ENCODE measurements at regions not wholly inside any gene's neighbourhood (a gene's known extent, or its start where the extent isn't known, plus 50 kb on each side); places are given as distances from the start of the nearest gene placed in this dataset.
A peak's percentile ranks its signal among the peaks of the same experiment; 100 is the strongest.

DNA sequence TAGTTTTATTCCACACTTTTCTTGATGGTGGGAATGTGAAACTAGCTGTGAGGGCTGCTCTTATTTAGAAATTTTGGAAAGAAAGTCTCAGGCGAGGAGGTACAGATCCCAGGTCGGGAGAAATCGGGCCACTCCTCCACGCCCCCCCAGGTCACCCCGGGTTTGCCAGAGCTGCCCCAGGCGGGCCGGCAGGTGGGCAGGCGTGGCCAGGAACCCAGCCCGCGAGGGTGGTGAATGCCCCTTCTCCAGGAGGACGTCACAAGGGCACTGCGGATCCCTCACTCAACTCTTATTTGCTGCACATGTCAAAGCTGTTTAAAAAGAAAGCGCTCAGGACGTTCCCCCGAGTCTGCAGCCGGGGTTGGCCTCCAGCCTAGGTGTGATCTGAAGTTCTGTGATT lies 60.5 kb upstream of the SLCO4A1 start:
- H3K4me3 ChIP-seq (ENCODE audit: low read depth, low read length): no peak overlapping the region
- H3K36me3 ChIP-seq (ENCODE audit: control insufficient read depth in 2 of 2, insufficient read depth in 1 of 2, low read length in 2 of 2): no peaks in the 10 kb centered on the region
- TF ChIP-seq, protein P1, sequence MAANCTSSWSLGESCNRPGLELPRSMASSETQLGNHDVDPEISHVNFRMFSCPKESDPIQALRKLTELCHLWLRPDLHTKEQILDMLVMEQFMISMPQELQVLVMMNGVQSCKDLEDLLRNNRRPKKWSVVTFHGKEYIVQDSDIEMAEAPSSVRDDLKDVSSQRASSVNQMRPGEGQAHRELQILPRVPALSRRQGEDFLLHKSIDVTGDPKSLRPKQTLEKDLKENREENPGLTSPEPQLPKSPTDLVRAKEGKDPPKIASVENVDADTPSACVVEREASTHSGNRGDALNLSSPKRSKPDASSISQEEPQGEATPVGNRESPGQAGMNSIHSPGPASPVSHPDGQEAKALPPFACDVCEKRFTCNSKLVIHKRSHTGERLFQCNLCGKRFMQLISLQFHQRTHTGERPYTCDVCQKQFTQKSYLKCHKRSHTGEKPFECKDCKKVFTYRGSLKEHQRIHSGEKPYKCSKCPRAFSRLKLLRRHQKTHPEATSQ (tag by site-specific recombination; IDR thresholded peaks at IDR 0.05): no peak
- TF ChIP-seq PRDM1 (tag by site-specific recombination; IDR thresholded peaks at IDR 0.05): peak; percentile 9; the same call in 1 of the 2 replicates
- ChIA-PET CTCF (interaction anchor here (0.8 kb wide), 1 partner anchor 28 kb away, joined by 3 read pairs; no protein-coding TSS in a partner anchor), POLR2A (no interaction called here)
- no peak overlapping the region for H3K27ac ChIP-seq (ENCODE audit: extremely low read depth, low read depth, low read length)
- no peaks in the 10 kb centered on the region for H3K9me3 ChIP-seq (ENCODE audit: control insufficient read depth, insufficient read depth, low read depth, low read length)
- H3K4me1 ChIP-seq (ENCODE audit: control insufficient read depth, insufficient read depth, low read length): no peaks in the 10 kb centered on the region

DNA sequence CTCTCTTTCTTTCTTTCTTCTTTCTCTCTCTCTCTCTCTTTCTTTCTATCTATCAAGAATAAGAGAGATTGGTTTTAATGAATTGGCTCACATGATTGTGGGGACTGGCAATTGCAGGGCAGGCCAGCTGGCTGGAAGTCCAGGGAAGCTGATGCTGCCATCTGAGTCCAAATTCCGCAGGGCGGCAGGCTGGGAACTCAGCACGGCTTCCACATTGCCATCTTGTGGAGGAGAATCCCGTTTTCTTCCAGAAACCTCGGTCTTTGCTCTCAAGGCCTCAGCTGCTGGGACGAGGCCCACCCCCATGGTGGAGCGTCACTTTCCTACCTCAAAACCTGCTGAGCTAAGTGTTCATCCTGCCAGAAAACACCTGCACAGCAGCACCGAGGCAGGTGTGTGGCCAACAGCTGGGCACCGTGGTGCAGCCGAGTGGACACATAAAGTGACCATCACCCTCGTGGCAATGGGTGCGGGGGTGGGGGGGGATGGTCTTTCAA lies 58.8 kb upstream of the SLCO4A1 start:
- Histone ChIP-seq H3K36me3 (ENCODE audit: control insufficient read depth in 2 of 2, insufficient read depth in 1 of 2, low read length in 2 of 2) (no peaks in the 10 kb centered on the region), H3K27ac (ENCODE audit: extremely low read depth, low read depth, low read length) (no peak overlapping the region), H3K4me3 (ENCODE audit: low read depth, low read length) (no peak overlapping the region), H3K9me3 (ENCODE audit: control insufficient read depth, insufficient read depth, low read depth, low read length) (no peaks in the 10 kb centered on the region), H3K4me1 (ENCODE audit: control insufficient read depth, insufficient read depth, low read length) (no peaks in the 10 kb centered on the region)
- POLR2A ChIA-PET: no interaction called here
- no peak for TF ChIP-seq FEZF1 (tag by site-specific recombination; IDR thresholded peaks at IDR 0.05)
- no peak for TF ChIP-seq BCL11A (tag by site-specific recombination; IDR thresholded peaks at IDR 0.05; ENCODE audit: low read depth)
- CTCF ChIA-PET: no interaction called here

DNA sequence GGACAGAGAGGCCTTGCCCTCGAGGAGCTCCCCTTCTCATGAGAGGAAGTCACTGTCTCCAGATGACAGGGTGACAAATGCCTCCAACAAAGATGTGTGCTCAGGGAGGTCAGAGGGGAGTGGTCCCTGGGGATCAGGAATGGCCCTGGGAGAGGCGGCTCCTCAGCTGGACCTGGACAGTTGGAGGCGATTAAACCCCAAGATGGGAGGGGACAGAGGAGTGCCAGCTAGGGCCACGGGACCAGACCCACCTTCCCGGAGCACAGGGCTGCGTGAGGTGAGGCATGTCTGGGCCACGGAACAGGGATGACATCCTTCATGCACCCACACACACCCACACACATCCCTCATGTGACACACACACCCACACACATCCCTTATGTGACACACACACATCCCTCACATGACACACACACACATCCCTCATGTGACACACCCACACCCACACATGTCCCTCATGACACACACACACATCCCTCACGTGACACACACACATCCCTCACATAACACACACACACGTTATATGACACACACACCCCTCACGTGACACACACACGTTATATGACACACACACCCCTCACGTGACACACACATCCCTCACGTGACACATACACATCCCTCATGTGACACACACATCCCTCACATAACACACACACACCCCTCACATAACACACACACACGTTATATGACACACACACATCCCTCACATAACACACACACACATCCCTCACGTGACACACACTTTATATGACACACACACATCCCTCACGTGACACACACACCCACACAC lies 57.4 kb upstream of the SLCO4A1 start:
- Histone ChIP-seq H3K27ac (ENCODE audit: extremely low read depth, low read depth, low read length) (no peak overlapping the region), H3K4me3 (ENCODE audit: low read depth, low read length) (no peak overlapping the region), H3K9me3 (ENCODE audit: control insufficient read depth, insufficient read depth, low read depth, low read length) (no peaks in the 10 kb centered on the region), H3K4me1 (ENCODE audit: control insufficient read depth, insufficient read depth, low read length) (no peaks in the 10 kb centered on the region), H3K36me3 (ENCODE audit: control insufficient read depth in 2 of 2, insufficient read depth in 1 of 2, low read length in 2 of 2) (no peaks in the 10 kb centered on the region)
- ChIA-PET POLR2A (no interaction called here), CTCF (interaction anchor here (0.6 kb wide), 2 partner anchors 11 to 202 kb away, joined by 5 to 9 read pairs; no protein-coding TSS in a partner anchor)
- TF ChIP-seq, protein P2, sequence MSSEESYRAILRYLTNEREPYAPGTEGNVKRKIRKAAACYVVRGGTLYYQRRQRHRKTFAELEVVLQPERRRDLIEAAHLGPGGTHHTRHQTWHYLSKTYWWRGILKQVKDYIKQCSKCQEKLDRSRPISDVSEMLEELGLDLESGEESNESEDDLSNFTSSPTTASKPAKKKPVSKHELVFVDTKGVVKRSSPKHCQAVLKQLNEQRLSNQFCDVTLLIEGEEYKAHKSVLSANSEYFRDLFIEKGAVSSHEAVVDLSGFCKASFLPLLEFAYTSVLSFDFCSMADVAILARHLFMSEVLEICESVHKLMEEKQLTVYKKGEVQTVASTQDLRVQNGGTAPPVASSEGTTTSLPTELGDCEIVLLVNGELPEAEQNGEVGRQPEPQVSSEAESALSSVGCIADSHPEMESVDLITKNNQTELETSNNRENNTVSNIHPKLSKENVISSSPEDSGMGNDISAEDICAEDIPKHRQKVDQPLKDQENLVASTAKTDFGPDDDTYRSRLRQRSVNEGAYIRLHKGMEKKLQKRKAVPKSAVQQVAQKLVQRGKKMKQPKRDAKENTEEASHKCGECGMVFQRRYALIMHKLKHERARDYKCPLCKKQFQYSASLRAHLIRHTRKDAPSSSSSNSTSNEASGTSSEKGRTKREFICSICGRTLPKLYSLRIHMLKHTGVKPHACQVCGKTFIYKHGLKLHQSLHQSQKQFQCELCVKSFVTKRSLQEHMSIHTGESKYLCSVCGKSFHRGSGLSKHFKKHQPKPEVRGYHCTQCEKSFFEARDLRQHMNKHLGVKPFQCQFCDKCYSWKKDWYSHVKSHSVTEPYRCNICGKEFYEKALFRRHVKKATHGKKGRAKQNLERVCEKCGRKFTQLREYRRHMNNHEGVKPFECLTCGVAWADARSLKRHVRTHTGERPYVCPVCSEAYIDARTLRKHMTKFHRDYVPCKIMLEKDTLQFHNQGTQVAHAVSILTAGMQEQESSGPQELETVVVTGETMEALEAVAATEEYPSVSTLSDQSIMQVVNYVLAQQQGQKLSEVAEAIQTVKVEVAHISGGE (tag by site-specific recombination; conservative IDR thresholded peaks at IDR 0.05; ENCODE audit: low read depth): no peak
- TF ChIP-seq KLF1 (tag by site-specific recombination; IDR thresholded peaks at IDR 0.05) (peak; percentile 42; the same call in 1 of the 2 replicates), ZNF514 (tag by site-specific recombination; IDR thresholded peaks at IDR 0.05) (no peak), ZIC2 (tag by site-specific recombination; IDR thresholded peaks at IDR 0.05) (0 out of 2 replicates have a peak, but pooled peaks have one; percentile 10), SALL2 (tag by site-specific recombination; IDR thresholded peaks at IDR 0.05; ENCODE audit: borderline replicate concordance) (peak; percentile 61; the same call in 1 of the 2 replicates), ZNF571 (tag by site-specific recombination; IDR thresholded peaks at IDR 0.05) (no peak), ZNF37A (tag by site-specific recombination; IDR thresholded peaks at IDR 0.05) (no peak), ZNF768 (tag by site-specific recombination; IDR thresholded peaks at IDR 0.05) (no peak), KLF9 (tag by site-specific recombination; IDR thresholded peaks at IDR 0.05; ENCODE audit: low read depth) (peak; percentile 66), SETDB1 (IDR thresholded peaks at IDR 0.05; ENCODE audit: insufficient read length, low read length) (no peak), ZNF596 (tag by site-specific recombination; IDR thresholded peaks at IDR 0.05) (no peak), KLF16 (tag by site-specific recombination; IDR thresholded peaks at IDR 0.05) (0 out of 2 replicates have a peak, but pooled peaks have one; percentile 28), ZNF624 (tag by site-specific recombination; IDR thresholded peaks at IDR 0.05) (no peak), ZNF521 (tag by site-specific recombination; IDR thresholded peaks at IDR 0.05) (no peak), SCRT2 (tag by site-specific recombination; IDR thresholded peaks at IDR 0.05) (no peak), YY2 (tag by site-specific recombination; IDR thresholded peaks at IDR 0.05) (no peak)
- TF ChIP-seq, protein P3, sequence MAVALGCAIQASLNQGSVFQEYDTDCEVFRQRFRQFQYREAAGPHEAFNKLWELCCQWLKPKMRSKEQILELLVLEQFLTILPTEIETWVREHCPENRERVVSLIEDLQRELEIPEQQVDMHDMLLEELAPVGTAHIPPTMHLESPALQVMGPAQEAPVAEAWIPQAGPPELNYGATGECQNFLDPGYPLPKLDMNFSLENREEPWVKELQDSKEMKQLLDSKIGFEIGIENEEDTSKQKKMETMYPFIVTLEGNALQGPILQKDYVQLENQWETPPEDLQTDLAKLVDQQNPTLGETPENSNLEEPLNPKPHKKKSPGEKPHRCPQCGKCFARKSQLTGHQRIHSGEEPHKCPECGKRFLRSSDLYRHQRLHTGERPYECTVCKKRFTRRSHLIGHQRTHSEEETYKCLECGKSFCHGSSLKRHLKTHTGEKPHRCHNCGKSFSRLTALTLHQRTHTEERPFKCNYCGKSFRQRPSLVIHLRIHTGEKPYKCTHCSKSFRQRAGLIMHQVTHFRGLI (tag by site-specific recombination; IDR thresholded peaks at IDR 0.05): no peak
- TF ChIP-seq, protein P4, sequence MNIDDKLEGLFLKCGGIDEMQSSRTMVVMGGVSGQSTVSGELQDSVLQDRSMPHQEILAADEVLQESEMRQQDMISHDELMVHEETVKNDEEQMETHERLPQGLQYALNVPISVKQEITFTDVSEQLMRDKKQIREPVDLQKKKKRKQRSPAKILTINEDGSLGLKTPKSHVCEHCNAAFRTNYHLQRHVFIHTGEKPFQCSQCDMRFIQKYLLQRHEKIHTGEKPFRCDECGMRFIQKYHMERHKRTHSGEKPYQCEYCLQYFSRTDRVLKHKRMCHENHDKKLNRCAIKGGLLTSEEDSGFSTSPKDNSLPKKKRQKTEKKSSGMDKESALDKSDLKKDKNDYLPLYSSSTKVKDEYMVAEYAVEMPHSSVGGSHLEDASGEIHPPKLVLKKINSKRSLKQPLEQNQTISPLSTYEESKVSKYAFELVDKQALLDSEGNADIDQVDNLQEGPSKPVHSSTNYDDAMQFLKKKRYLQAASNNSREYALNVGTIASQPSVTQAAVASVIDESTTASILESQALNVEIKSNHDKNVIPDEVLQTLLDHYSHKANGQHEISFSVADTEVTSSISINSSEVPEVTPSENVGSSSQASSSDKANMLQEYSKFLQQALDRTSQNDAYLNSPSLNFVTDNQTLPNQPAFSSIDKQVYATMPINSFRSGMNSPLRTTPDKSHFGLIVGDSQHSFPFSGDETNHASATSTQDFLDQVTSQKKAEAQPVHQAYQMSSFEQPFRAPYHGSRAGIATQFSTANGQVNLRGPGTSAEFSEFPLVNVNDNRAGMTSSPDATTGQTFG (tag by site-specific recombination; IDR thresholded peaks at IDR 0.05; ENCODE audit: borderline replicate concordance): 0 out of 2 replicates have a peak, but pooled peaks have one; percentile 59

All from HEK293 (cell line).